ENCODE measurements at regions not wholly inside any gene's neighbourhood (a gene's known extent, or its start where the extent isn't known, plus 50 kb on each side); places are given as distances from the start of the nearest gene placed in this dataset.

DNA sequence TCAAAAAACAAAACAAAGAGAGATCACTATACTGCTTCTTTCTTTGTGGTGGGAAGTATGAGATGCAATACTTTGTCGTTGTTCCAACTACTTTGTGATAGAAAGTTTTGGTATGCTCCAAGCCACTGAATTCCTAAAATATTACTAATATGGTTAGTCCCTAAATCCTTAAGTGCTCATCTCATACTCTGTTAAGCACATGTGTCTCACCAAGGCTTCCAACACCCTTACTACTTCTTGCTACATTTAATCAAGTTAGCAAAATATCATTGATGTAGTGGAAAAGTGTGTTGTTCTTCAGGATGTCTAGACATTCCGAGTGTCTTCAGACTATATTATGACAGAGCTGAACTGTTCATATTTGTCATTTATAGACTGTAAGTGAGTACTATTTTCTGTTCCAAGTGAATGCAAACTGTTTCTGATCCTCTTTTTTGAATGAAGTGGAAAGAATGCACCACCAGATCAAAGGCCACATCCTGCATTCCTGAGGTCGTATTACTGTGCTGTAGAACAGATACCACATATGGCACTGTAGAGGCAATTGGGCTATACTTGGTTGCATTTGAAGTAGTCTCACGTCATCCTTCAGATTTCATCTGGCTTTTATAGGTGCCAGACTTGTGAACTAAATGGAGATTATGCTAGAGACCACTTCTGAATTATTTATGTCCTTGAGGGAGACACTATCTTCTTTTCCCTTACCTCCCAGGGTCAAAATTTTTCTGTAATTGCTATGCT lies 298.4 kb upstream of the ZNF521 start:
- peak; percentile 84 for DNase-seq (ENCODE audit: low read depth)
- TF ChIP-seq, protein P1, sequence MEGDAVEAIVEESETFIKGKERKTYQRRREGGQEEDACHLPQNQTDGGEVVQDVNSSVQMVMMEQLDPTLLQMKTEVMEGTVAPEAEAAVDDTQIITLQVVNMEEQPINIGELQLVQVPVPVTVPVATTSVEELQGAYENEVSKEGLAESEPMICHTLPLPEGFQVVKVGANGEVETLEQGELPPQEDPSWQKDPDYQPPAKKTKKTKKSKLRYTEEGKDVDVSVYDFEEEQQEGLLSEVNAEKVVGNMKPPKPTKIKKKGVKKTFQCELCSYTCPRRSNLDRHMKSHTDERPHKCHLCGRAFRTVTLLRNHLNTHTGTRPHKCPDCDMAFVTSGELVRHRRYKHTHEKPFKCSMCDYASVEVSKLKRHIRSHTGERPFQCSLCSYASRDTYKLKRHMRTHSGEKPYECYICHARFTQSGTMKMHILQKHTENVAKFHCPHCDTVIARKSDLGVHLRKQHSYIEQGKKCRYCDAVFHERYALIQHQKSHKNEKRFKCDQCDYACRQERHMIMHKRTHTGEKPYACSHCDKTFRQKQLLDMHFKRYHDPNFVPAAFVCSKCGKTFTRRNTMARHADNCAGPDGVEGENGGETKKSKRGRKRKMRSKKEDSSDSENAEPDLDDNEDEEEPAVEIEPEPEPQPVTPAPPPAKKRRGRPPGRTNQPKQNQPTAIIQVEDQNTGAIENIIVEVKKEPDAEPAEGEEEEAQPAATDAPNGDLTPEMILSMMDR (IDR thresholded peaks at IDR 0.05; ENCODE audit: insufficient read depth, low read length, poor library complexity, severe bottlenecking), result no peak
- H3K4me3 ChIP-seq (ENCODE audit: low read depth, low read length), result no peak overlapping the region
- no peaks in the 10 kb centered on the region for H3K36me3 ChIP-seq (ENCODE audit: control insufficient read depth, insufficient read depth, low read length)
- H3K27me3 ChIP-seq (ENCODE audit: control insufficient read depth, insufficient read depth, low read length), result no peaks in the 10 kb centered on the region

DNA sequence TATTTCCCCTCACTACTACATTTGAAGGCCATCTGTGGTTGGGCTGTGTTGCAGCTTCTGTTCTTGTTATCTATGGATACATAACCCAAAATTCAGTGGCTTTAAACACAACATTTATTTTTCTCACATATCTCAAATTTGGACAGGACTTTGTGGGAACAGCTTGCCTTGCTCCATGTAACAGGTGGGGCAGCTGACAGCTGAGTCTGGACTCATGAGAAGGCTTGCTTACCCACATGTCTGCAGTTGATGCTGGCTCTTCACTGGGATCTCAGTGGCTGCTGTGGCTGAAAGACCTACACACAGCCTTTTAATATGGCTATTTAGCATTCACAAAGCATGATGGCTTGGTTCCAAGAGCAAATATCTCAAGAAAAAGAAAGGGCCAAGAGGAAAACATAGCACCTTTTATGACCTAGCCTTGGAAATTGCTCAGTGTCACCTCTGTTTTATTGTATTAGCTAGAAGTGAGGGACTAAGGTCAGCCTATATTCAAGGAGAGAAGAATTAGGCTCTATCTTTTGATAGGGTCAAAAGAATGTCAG lies 296.8 kb upstream of the ZNF521 start:
- no peak for DNase-seq (ENCODE audit: low read depth)
- TF ChIP-seq, protein P1 (IDR thresholded peaks at IDR 0.05; ENCODE audit: insufficient read depth, low read length, poor library complexity, severe bottlenecking), result no peak
- no peaks in the 10 kb centered on the region for H3K27me3 ChIP-seq (ENCODE audit: control insufficient read depth, insufficient read depth, low read length)
- no peaks in the 10 kb centered on the region for H3K36me3 ChIP-seq (ENCODE audit: control insufficient read depth, insufficient read depth, low read length)
- H3K4me3 ChIP-seq (ENCODE audit: low read depth, low read length), result no peak overlapping the region

DNA sequence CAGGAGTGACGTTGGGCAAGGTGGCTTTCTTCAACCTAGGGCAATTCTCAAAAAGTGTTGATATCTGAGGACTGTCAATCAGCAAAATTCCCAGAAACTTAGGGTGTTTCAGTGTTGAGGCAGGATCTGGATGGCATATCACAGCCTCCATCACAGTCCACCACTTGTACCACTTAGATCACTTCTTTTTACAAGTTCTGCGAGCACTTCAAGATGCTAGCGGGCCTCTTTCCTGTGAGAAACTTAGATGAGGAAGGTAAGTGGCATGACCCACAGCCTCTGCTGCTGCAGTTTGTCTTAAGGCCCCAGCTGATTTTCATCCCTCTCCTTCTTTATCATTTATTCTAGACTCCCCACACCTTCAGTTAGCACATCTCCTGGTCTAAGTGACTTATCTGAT lies 295.4 kb upstream of the ZNF521 start:
- no peak for DNase-seq (ENCODE audit: low read depth)
- no peaks in the 10 kb centered on the region for H3K27me3 ChIP-seq (ENCODE audit: control insufficient read depth, insufficient read depth, low read length)
- TF ChIP-seq, protein P1 (IDR thresholded peaks at IDR 0.05; ENCODE audit: insufficient read depth, low read length, poor library complexity, severe bottlenecking), result no peak
- H3K4me3 ChIP-seq (ENCODE audit: low read depth, low read length), result no peak overlapping the region
- H3K36me3 ChIP-seq (ENCODE audit: control insufficient read depth, insufficient read depth, low read length), result no peaks in the 10 kb centered on the region

DNA sequence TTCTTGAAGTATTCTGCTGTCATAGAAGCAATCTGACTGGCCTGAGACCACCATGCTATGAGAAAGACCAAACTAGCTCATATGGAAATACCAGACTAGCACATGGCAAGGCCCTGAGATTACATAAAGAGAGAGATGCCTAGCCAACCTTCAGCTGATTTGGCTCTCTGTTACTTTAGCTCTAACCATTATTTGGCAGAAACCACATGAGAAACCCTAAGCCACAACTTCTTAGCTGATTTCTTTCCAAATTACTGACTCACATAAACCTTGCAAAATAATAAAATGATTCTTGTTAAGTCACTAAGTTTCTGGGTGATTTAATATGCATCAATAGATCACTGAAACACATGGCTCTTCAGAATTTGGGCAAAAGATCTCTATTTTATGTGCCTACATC lies 295.0 kb upstream of the ZNF521 start:
- Histone ChIP-seq H3K27me3 (ENCODE audit: control insufficient read depth, insufficient read depth, low read length) (no peaks in the 10 kb centered on the region), H3K36me3 (ENCODE audit: control insufficient read depth, insufficient read depth, low read length) (no peaks in the 10 kb centered on the region), H3K4me3 (ENCODE audit: low read depth, low read length) (no peak overlapping the region)
- TF ChIP-seq, protein P1 (IDR thresholded peaks at IDR 0.05; ENCODE audit: insufficient read depth, low read length, poor library complexity, severe bottlenecking), result no peak
- DNase-seq (ENCODE audit: low read depth), result no peak

DNA sequence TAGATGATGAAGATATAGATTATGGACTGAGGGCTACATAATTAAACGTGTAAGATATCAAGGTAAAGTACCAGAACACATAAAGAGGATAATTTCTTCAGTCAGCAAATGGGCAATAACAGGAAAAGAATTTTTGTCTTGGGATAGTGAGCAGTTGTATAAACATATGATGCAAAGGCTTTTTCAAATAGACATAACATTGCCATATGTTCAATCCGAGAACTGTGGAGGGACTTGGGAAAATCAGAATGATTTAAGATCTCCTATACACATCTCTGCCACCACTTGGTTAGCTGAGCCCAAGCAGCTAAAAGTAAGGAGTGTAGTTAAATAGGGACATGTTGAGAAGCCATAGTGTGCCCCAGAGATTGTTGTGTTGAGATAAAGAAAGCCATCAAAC lies 287.6 kb upstream of the ZNF521 start:
- TF ChIP-seq, protein P1 (IDR thresholded peaks at IDR 0.05; ENCODE audit: insufficient read depth, low read length, poor library complexity, severe bottlenecking), result no peak

DNA sequence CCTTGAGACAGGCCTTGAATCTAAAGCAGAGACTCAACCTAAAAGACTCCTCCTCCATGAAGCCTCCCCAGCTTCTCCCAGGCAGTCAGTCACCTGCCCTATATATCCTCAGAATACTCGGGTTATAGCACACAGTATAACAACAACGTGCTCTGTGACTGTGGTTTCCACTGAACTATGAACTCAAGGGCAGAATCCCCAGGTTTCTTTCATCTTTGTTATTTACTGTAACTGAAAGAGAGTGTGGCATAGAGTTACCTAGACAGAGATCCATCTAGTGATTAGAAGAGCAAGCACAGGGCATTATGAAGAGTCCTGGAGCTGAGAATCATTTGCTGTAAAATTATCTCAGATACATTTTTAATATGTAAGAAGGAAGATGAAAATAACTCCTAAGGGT lies 281.6 kb upstream of the ZNF521 start:
- DNase-seq (ENCODE audit: low read depth), result no peak
- Histone ChIP-seq H3K4me3 (ENCODE audit: low read depth, low read length) (no peak overlapping the region), H3K36me3 (ENCODE audit: control insufficient read depth, insufficient read depth, low read length) (no peaks in the 10 kb centered on the region), H3K27me3 (ENCODE audit: control insufficient read depth, insufficient read depth, low read length) (peaks cover 2% of the 10 kb centered on the region)
- TF ChIP-seq, protein P1 (IDR thresholded peaks at IDR 0.05; ENCODE audit: insufficient read depth, low read length, poor library complexity, severe bottlenecking), result no peak

More for the DNA sequence above, 287.6 kb upstream of the ZNF521 start:
- no peak for DNase-seq (ENCODE audit: low read depth)
- no peak overlapping the region for H3K4me3 ChIP-seq (ENCODE audit: low read depth, low read length)
- peaks cover 2% of the 10 kb centered on the region for H3K27me3 ChIP-seq (ENCODE audit: control insufficient read depth, insufficient read depth, low read length)
- H3K36me3 ChIP-seq (ENCODE audit: control insufficient read depth, insufficient read depth, low read length), result no peaks in the 10 kb centered on the region
